Testis (tissue), 2 donors: ENCODE measurements at regions not wholly inside any gene's neighbourhood (a gene's known extent, or its start where the extent isn't known, plus 50 kb on each side); places are given as distances from the start of the nearest gene placed in this dataset.

Source experiments
- DNase-seq: peaks from one replicate; pipeline ENCODE4 v3.0.0-alpha.2; 2019
- H3K27ac ChIP-seq, 2 donors: fragments of 200-600 bp; sonication (generic); one replicate each; pipeline ENCODE4 v1.5.1; 2019
- H3K27me3 ChIP-seq: fragments of 200-600 bp; sonication (generic); one replicate; pipeline ENCODE4 v1.5.1; 2019
- H3K36me3 ChIP-seq: fragments of 200-600 bp; sonication (generic); one replicate; pipeline ENCODE4 v1.5.1; 2017; ENCODE audit warnings: low read depth; ENCODE audit errors: missing control alignments
- H3K4me1 ChIP-seq: fragments of 200-600 bp; sonication (generic); one replicate; pipeline ENCODE4 v1.5.1; 2019
- H3K4me3 ChIP-seq, 2 donors: fragments of 200-600 bp; sonication (generic); one replicate each; pipeline ENCODE4 v1.5.1; 2017 to 2019
- H3K9me3 ChIP-seq: fragments of 200-600 bp; sonication (generic); one replicate; pipeline ENCODE4 v1.5.1; 2017
- CTCF ChIP-seq, 3 experiments: fragments of 450-650 bp in 2 of 3; fragments of 200-600 bp in 1 of 3; sonication (generic) in 1 of 3; IDR thresholded peaks; one replicate each; pipeline ENCODE4 v1.5.1; 2016 to 2019; ENCODE audit warnings: antibody characterized with exemption in 3 of 3, mild to moderate bottlenecking in 2 of 3, moderate library complexity in 1 of 3
- POLR2A ChIP-seq: fragments of 450-650 bp; IDR thresholded peaks from one replicate; pipeline ENCODE4 v1.6.1; 2017; ENCODE audit warnings: antibody characterized with exemption, mild to moderate bottlenecking, moderate library complexity
- WGBS, 2 donors: methylation state at CpG; one replicate each; pipeline ENCODE4 v1.1.5; 2018; 5-methylcytosine and 5-hydroxymethylcytosine counted together
- intact Hi-C: fragments of 100-400 bp; cut with DNase I; formaldehyde crosslinking; loops from one replicate; pipeline ENCODE4 v1.15.1; 2023; ENCODE audit warnings: low total_unique reads

GRCh38 chr3:38940394-38940793 lies 111.3 kb downstream of the SCN11A start:
- Histone ChIP-seq H3K36me3 (no peaks in the 10 kb centered on the region), H3K27me3 (no peaks in the 10 kb centered on the region), H3K4me3 (no peak overlapping the region), H3K27ac (no peak overlapping the region), H3K9me3 (no peaks in the 10 kb centered on the region), H3K4me1 (no peaks in the 10 kb centered on the region)
- WGBS, 2 donors = 69 to 73% methylated on average over 3 of the region's 3 CpGs
- no peak for DNase-seq
- TF ChIP-seq CTCF (IDR thresholded peaks at IDR 0.05) = no peak
- TF ChIP-seq POLR2A = no peak
- intact Hi-C loops = no loop called here

GRCh38 chr3:38925351-38925750 lies 109.3 kb upstream of the SCN10A start:
- intact Hi-C loops = no loop called here
- no peak overlapping the region for H3K27ac ChIP-seq
- DNase-seq = no peak
- no peaks in the 10 kb centered on the region for H3K27me3 ChIP-seq
- H3K4me1 ChIP-seq = no peaks in the 10 kb centered on the region
- TF ChIP-seq CTCF (IDR thresholded peaks at IDR 0.05) = no peak
- TF ChIP-seq POLR2A = no peak
- H3K9me3 ChIP-seq = no peaks in the 10 kb centered on the region
- H3K36me3 ChIP-seq = no peaks in the 10 kb centered on the region
- 76 to 80% methylated on average over 6 of the region's 6 CpGs for WGBS, 2 donors
- H3K4me3 ChIP-seq = no peak overlapping the region

- H3K36me3 ChIP-seq = no peaks in the 10 kb centered on the region
- H3K4me1 ChIP-seq = no peaks in the 10 kb centered on the region
- no peaks in the 10 kb centered on the region for H3K27me3 ChIP-seq
- intact Hi-C loops = no loop called here
- DNase-seq = no peak
- 46 to 71% methylated on average over 1 of the region's 1 CpG for WGBS, 2 donors
- H3K9me3 ChIP-seq = no peaks in the 10 kb centered on the region
- H3K4me3 ChIP-seq = no peak overlapping the region
- H3K27ac ChIP-seq = no peak overlapping the region
- TF ChIP-seq POLR2A (no peak), CTCF (IDR thresholded peaks at IDR 0.05) (no peak)
Observed at GRCh38 chr3:38916706-38917105, 100.7 kb upstream of the SCN10A start.

- no peaks in the 10 kb centered on the region for H3K9me3 ChIP-seq
- no peak for TF ChIP-seq POLR2A
- TF ChIP-seq CTCF (IDR thresholded peaks at IDR 0.05) = no peak
- no peak for DNase-seq
- H3K4me1 ChIP-seq = no peaks in the 10 kb centered on the region
- no peak overlapping the region for H3K4me3 ChIP-seq
- H3K27ac ChIP-seq = no peak overlapping the region
- intact Hi-C loops = no loop called here
- H3K27me3 ChIP-seq = no peaks in the 10 kb centered on the region
- 68 to 80% methylated on average over 1 of the region's 1 CpG for WGBS, 2 donors
- H3K36me3 ChIP-seq = no peaks in the 10 kb centered on the region
Observed at GRCh38 chr3:38907426-38907825, 91.4 kb upstream of the SCN10A start.

GRCh38 chr3:38890426-38890825 lies 74.4 kb upstream of the SCN10A start:
- WGBS, 2 donors = 88% methylated on average over 4 of the region's 4 CpGs
- Histone ChIP-seq H3K9me3 (no peaks in the 10 kb centered on the region), H3K4me3 (no peak overlapping the region), H3K27me3 (no peaks in the 10 kb centered on the region), H3K36me3 (no peaks in the 10 kb centered on the region), H3K27ac (no peak overlapping the region), H3K4me1 (no peaks in the 10 kb centered on the region)
- DNase-seq = no peak
- intact Hi-C loops = no loop called here
- TF ChIP-seq CTCF (IDR thresholded peaks at IDR 0.05) = no peak
